ENCODE measurements at regions not wholly inside any gene's neighbourhood (a gene's known extent, or its start where the extent isn't known, plus 50 kb on each side); places are given as distances from the start of the nearest gene placed in this dataset.

GRCh38 chr15:79682285-79682684 is 214.5 kb downstream of the MTHFS start:
- Histone ChIP-seq H3K36me3 (ENCODE audit: low read depth, low read length) (no peaks in the 10 kb centered on the region), H3K9me2 (replicated peaks; ENCODE audit: low read length) (no peaks in the 10 kb centered on the region), H3K9me3 (ENCODE audit: low read length) (no peaks in the 10 kb centered on the region), H2AFZ (ENCODE audit: low read length) (no peak overlapping the region), H3K4me2 (ENCODE audit: low read length) (no peak overlapping the region), H3K27me3 (ENCODE audit: low read length) (no peaks in the 10 kb centered on the region), H3K4me3 (ENCODE audit: low read length) (no peak overlapping the region), H3K4me1 (ENCODE audit: insufficient read depth, low read length) (peaks cover 32% of the 10 kb centered on the region), H4K20me1 (ENCODE audit: low read length) (no peaks in the 10 kb centered on the region), H3K9ac (ENCODE audit: low read length) (no peak overlapping the region), H3K27ac (ENCODE audit: low read length) (peak overlapping the region; percentile 25), H3F3A (ENCODE audit: low read length, unreplicated experiment) (no peaks in the 10 kb centered on the region), H3K79me2 (ENCODE audit: low read length) (no peaks in the 10 kb centered on the region)
- DNase-seq (peak; percentile 38), ATAC-seq (no peak)
- no TSS peak for BruUV-seq (replicated peaks)
- ChIA-PET CTCF (no interaction called here), POLR2A (ENCODE audit: unreplicated experiment) (no interaction called here)
- intact Hi-C loops (cut with micrococcal nuclease): no loop called here
- TF ChIP-seq EZH2 (IDR thresholded peaks at IDR 0.05; ENCODE audit: low read length, unreplicated experiment): no peak
- no peak for TF ChIP-seq CTCF (conservative IDR thresholded peaks at IDR 0.05; ENCODE audit: low read depth, low read length)
- TF ChIP-seq EZH2phosphoT487 (IDR thresholded peaks at IDR 0.05; ENCODE audit: borderline replicate concordance, low read length): no peak

GRCh38 chr15:79682851-79683288 is 213.9 kb downstream of the MTHFS start:
- H3K9me3 ChIP-seq (ENCODE audit: low read length): no peaks in the 10 kb centered on the region
- H4K20me1 ChIP-seq (ENCODE audit: low read length): no peaks in the 10 kb centered on the region
- no peaks in the 10 kb centered on the region for H3K36me3 ChIP-seq (ENCODE audit: low read depth, low read length)
- H3K27ac ChIP-seq (ENCODE audit: low read length): peak overlapping the region; percentile 25
- H2AFZ ChIP-seq (ENCODE audit: low read length): no peak overlapping the region
- DNase-seq (peak; percentile 65), ATAC-seq (peak; percentile 41; the same call in 1 of the 2 replicates)
- H3K4me3 ChIP-seq (ENCODE audit: low read length): no peak overlapping the region
- no peaks in the 10 kb centered on the region for H3F3A ChIP-seq (ENCODE audit: low read length, unreplicated experiment)
- H3K9me2 ChIP-seq (replicated peaks; ENCODE audit: low read length): no peaks in the 10 kb centered on the region
- no TSS peak for BruUV-seq (replicated peaks)
- H3K9ac ChIP-seq (ENCODE audit: low read length): no peak overlapping the region
- no peak overlapping the region for H3K4me2 ChIP-seq (ENCODE audit: low read length)
- no peaks in the 10 kb centered on the region for H3K79me2 ChIP-seq (ENCODE audit: low read length)
- no peaks in the 10 kb centered on the region for H3K27me3 ChIP-seq (ENCODE audit: low read length)
- ChIA-PET POLR2A (ENCODE audit: unreplicated experiment) (no interaction called here), CTCF (no interaction called here)
- H3K4me1 ChIP-seq (ENCODE audit: insufficient read depth, low read length): peaks cover 32% of the 10 kb centered on the region
- intact Hi-C loops (cut with micrococcal nuclease): no loop called here
- TF ChIP-seq EZH2phosphoT487 (IDR thresholded peaks at IDR 0.05; ENCODE audit: borderline replicate concordance, low read length) (no peak), CTCF (conservative IDR thresholded peaks at IDR 0.05; ENCODE audit: low read depth, low read length) (no peak), EZH2 (IDR thresholded peaks at IDR 0.05; ENCODE audit: low read length, unreplicated experiment) (no peak)

GRCh38 chr15:79689030-79689429 is 207.8 kb downstream of the MTHFS start:
- no TSS peak for BruUV-seq (replicated peaks)
- no peak overlapping the region for H3K4me3 ChIP-seq (ENCODE audit: low read length)
- no peak overlapping the region for H3K27ac ChIP-seq (ENCODE audit: low read length)
- no peaks in the 10 kb centered on the region for H3K4me1 ChIP-seq (ENCODE audit: insufficient read depth, low read length)
- ChIA-PET CTCF (no interaction called here), POLR2A (ENCODE audit: unreplicated experiment) (no interaction called here)
- no peaks in the 10 kb centered on the region for H3F3A ChIP-seq (ENCODE audit: low read length, unreplicated experiment)
- TF ChIP-seq CTCF (conservative IDR thresholded peaks at IDR 0.05; ENCODE audit: low read depth, low read length) (no peak), EZH2 (IDR thresholded peaks at IDR 0.05; ENCODE audit: low read length, unreplicated experiment) (no peak), EZH2phosphoT487 (IDR thresholded peaks at IDR 0.05; ENCODE audit: borderline replicate concordance, low read length) (no peak)
- H2AFZ ChIP-seq (ENCODE audit: low read length): no peak overlapping the region
- no peak for ATAC-seq
- no peaks in the 10 kb centered on the region for H3K27me3 ChIP-seq (ENCODE audit: low read length)
- no peaks in the 10 kb centered on the region for H3K79me2 ChIP-seq (ENCODE audit: low read length)
- no peak overlapping the region for H3K9ac ChIP-seq (ENCODE audit: low read length)
- no peaks in the 10 kb centered on the region for H3K9me2 ChIP-seq (replicated peaks; ENCODE audit: low read length)
- no peak for DNase-seq
- intact Hi-C loops (cut with micrococcal nuclease): no loop called here
- H3K36me3 ChIP-seq (ENCODE audit: low read depth, low read length): no peaks in the 10 kb centered on the region
- H3K9me3 ChIP-seq (ENCODE audit: low read length): no peaks in the 10 kb centered on the region
- no peak overlapping the region for H3K4me2 ChIP-seq (ENCODE audit: low read length)
- no peaks in the 10 kb centered on the region for H4K20me1 ChIP-seq (ENCODE audit: low read length)

Measured in PC-3 (cell line).